Calu3 (cell line): ENCODE measurements at regions not wholly inside any gene's neighbourhood (a gene's known extent, or its start where the extent isn't known, plus 50 kb on each side); places are given as distances from the start of the nearest gene placed in this dataset.

ENCODE experiments used
- BruUV-seq: library from RNA; stranded (reverse); fragments of 400-500 nt; replicated peaks from 2 replicates; lab custom pipeline; 2021; lab: Mats Ljungman, UMichigan
- CTCF ChIA-PET: fragments of 300-600 bp; sonication (Branson Sonifier 250); formaldehyde crosslinking; loops from one replicate; lab custom pipeline; 2022; ENCODE audit warnings: antibody characterized with exemption; lab: Charles Lee
- DNase-seq: peaks from one replicate; pipeline ENCODE4 v3.0.0; 2022
- H3K27ac Mint-ChIP-seq: one replicate; pipeline ENCODE4 v1.8.0; 2022; ENCODE audit warnings: mixed read lengths; ENCODE audit not compliant: unreplicated experiment
- H3K27me3 Mint-ChIP-seq: one replicate; pipeline ENCODE4 v1.8.0; 2022; ENCODE audit warnings: mixed read lengths; ENCODE audit not compliant: unreplicated experiment
- H3K36me3 Mint-ChIP-seq: one replicate; pipeline ENCODE4 v1.8.0; 2022; ENCODE audit warnings: mild to moderate bottlenecking, moderate library complexity, mixed read lengths; ENCODE audit not compliant: insufficient read depth, unreplicated experiment
- H3K4me1 Mint-ChIP-seq: one replicate; pipeline ENCODE4 v1.8.0; 2022; ENCODE audit warnings: mild to moderate bottlenecking, low read depth, mixed read lengths; ENCODE audit not compliant: unreplicated experiment
- H3K4me3 Mint-ChIP-seq: one replicate; pipeline ENCODE4 v1.8.0; 2022; ENCODE audit warnings: mild to moderate bottlenecking, low read depth, moderate library complexity, mixed read lengths; ENCODE audit not compliant: unreplicated experiment
- H3K9me3 Mint-ChIP-seq: one replicate; pipeline ENCODE4 v1.8.0; 2022; ENCODE audit warnings: low read depth, mixed read lengths; ENCODE audit not compliant: unreplicated experiment
- intact Hi-C: fragments of 100-400 bp; cut with micrococcal nuclease; formaldehyde crosslinking; loops from one replicate; pipeline ENCODE4 v1.10.0; 2022; ENCODE audit not compliant: unreplicated experiment
- TF ChIP-seq, protein P1 (sequence below): fragments of 200-600 bp; IDR thresholded peaks from one replicate; pipeline ENCODE4 v1.8.0; 2022; ENCODE audit warnings: antibody characterized with exemption; ENCODE audit not compliant: unreplicated experiment

DNA sequence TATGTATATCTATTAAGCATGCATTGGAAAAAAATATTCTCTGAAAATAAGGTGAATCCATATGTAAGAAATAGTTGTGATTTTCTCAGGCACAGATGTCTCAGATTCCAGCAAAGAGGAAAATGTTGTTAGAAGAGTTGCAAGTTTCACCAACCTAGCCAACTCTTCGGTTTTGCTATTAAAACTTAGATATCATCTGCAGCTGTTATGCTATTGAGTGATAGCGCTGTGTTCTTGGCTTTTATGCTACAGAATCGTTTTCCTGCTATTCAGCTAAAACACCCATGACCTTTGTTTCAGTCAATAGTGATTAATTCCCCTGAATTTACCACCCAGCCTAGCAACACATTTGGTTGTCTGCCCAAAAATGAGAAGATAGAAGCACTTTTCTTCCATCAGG lies 795.6 kb upstream of the ANO3 start:
- Mint-ChIP-seq H3K27me3 (no peaks in the 10 kb centered on the region), H3K9me3 (peaks cover 3% of the 10 kb centered on the region), H3K4me1 (no peaks in the 10 kb centered on the region), H3K4me3 (no peak overlapping the region), H3K27ac (no peak overlapping the region), H3K36me3 (no peaks in the 10 kb centered on the region)
- BruUV-seq: no TSS peak
- CTCF ChIA-PET: no interaction called here
- no peak for DNase-seq
- intact Hi-C loops: no loop called here
- TF ChIP-seq, protein P1, sequence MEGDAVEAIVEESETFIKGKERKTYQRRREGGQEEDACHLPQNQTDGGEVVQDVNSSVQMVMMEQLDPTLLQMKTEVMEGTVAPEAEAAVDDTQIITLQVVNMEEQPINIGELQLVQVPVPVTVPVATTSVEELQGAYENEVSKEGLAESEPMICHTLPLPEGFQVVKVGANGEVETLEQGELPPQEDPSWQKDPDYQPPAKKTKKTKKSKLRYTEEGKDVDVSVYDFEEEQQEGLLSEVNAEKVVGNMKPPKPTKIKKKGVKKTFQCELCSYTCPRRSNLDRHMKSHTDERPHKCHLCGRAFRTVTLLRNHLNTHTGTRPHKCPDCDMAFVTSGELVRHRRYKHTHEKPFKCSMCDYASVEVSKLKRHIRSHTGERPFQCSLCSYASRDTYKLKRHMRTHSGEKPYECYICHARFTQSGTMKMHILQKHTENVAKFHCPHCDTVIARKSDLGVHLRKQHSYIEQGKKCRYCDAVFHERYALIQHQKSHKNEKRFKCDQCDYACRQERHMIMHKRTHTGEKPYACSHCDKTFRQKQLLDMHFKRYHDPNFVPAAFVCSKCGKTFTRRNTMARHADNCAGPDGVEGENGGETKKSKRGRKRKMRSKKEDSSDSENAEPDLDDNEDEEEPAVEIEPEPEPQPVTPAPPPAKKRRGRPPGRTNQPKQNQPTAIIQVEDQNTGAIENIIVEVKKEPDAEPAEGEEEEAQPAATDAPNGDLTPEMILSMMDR: no peak

DNA sequence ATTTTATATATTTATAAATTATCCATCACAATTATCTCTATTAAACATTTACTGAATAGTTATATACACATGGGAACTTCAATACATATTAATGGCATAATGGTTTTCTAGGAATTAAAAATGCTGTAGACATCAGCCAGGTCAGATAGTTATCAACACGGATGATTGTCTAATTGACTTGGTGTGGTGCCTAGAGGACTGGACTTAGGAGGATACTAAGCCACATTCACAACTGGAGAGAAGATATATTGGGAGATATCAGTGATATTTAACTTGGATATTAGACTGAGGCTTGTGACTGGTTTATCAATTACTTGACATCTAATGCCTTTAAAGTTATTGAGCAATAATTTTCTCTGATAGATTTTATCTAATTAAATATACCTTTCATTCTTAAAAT lies 794.5 kb upstream of the ANO3 start:
- peaks cover 3% of the 10 kb centered on the region for H3K9me3 Mint-ChIP-seq
- CTCF ChIA-PET: no interaction called here
- TF ChIP-seq, protein P1: no peak
- H3K4me3 Mint-ChIP-seq: no peak overlapping the region
- H3K36me3 Mint-ChIP-seq: no peaks in the 10 kb centered on the region
- no peaks in the 10 kb centered on the region for H3K27me3 Mint-ChIP-seq
- no peak for DNase-seq
- no peaks in the 10 kb centered on the region for H3K4me1 Mint-ChIP-seq
- BruUV-seq: no TSS peak
- intact Hi-C loops: no loop called here
- H3K27ac Mint-ChIP-seq: no peak overlapping the region

DNA sequence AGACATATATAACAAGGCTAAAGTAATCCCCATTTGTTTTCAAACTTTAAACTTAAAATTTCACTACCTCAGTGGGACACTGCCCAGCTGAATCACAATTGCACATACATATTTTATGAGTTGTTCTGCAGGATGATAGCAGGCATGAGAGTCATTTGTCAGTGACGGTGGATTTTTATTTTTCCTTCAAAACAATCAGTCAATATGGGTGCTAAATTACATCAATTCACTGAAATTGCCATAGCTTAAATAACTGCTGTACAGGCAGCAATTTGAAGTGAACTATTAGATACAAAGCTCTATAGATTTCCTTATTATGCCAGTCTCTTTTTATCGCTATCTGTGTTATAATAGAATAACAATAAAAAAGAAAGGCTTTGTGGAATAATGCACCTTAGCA lies 784.6 kb upstream of the ANO3 start:
- H3K4me1 Mint-ChIP-seq: no peaks in the 10 kb centered on the region

DNA sequence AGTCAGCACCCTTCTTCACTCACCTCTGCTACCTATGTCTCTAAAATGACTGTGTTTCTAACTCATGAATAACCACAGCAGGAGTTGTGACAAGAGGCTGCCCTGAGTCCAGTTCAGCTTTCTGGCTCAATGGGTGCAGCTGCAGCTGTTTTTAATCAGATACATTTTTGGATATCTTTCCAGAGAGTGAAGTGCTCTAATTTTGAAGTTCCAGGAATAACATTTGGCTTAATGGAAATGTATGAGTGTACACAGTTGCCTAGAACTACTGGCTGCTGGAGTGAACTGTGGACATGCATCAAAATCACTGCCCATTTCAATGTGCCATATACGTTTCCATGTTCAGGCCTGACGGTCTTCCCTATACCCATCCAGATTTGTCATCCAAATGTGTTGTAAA lies 769.5 kb upstream of the ANO3 start:
- TF ChIP-seq, protein P1: no peak
- Mint-ChIP-seq H3K27me3 (no peaks in the 10 kb centered on the region), H3K4me3 (no peak overlapping the region), H3K27ac (no peak overlapping the region), H3K36me3 (no peaks in the 10 kb centered on the region), H3K9me3 (no peaks in the 10 kb centered on the region), H3K4me1 (peaks cover 16% of the 10 kb centered on the region)
- no TSS peak for BruUV-seq
- intact Hi-C loops: no loop called here
- CTCF ChIA-PET: no interaction called here
- DNase-seq: no peak

More for the DNA sequence above, 784.6 kb upstream of the ANO3 start:
- intact Hi-C loops: no loop called here
- H3K27me3 Mint-ChIP-seq: no peaks in the 10 kb centered on the region
- TF ChIP-seq, protein P1: no peak
- CTCF ChIA-PET: no interaction called here
- H3K4me3 Mint-ChIP-seq: no peak overlapping the region
- no peaks in the 10 kb centered on the region for H3K9me3 Mint-ChIP-seq
- no peak overlapping the region for H3K27ac Mint-ChIP-seq
- no peaks in the 10 kb centered on the region for H3K36me3 Mint-ChIP-seq
- BruUV-seq: no TSS peak
- no peak for DNase-seq
